ENCODE measurements at regions not wholly inside any gene's neighbourhood (a gene's known extent, or its start where the extent isn't known, plus 50 kb on each side); places are given as distances from the start of the nearest gene placed in this dataset.
"Not testable (repeated sequence)": the region's sequence is repeated elsewhere in the genome, so short reads cannot be mapped to it uniquely, and the experiment has no call there.

DNA sequence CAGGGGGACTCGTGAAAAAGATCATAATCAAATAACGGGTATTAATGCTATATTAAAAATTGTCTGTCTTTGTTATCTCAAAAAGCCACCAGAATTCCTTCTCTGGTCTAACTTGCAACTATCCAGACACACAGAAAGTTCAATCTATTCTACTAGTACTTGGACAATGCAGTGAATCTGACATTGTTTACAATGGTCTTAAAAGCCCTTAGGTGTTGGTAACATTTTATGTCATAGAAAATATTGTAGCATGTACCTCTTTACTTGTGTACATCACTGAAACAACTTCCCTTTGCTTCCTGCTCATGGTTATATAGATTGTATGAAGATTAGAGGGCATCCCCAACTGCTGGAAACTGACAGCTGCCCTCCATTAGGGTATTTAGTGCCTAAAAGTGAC lies 71.1 kb upstream of the PPP3CA start:
- DNase-seq (ENCODE audit: low read depth) = no peak
- no peak overlapping the region for H3K4me3 ChIP-seq (ENCODE audit: low read depth, low read length)
- TF ChIP-seq, protein P1, sequence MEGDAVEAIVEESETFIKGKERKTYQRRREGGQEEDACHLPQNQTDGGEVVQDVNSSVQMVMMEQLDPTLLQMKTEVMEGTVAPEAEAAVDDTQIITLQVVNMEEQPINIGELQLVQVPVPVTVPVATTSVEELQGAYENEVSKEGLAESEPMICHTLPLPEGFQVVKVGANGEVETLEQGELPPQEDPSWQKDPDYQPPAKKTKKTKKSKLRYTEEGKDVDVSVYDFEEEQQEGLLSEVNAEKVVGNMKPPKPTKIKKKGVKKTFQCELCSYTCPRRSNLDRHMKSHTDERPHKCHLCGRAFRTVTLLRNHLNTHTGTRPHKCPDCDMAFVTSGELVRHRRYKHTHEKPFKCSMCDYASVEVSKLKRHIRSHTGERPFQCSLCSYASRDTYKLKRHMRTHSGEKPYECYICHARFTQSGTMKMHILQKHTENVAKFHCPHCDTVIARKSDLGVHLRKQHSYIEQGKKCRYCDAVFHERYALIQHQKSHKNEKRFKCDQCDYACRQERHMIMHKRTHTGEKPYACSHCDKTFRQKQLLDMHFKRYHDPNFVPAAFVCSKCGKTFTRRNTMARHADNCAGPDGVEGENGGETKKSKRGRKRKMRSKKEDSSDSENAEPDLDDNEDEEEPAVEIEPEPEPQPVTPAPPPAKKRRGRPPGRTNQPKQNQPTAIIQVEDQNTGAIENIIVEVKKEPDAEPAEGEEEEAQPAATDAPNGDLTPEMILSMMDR (IDR thresholded peaks at IDR 0.05; ENCODE audit: insufficient read depth, low read depth, low read length) = no peak

DNA sequence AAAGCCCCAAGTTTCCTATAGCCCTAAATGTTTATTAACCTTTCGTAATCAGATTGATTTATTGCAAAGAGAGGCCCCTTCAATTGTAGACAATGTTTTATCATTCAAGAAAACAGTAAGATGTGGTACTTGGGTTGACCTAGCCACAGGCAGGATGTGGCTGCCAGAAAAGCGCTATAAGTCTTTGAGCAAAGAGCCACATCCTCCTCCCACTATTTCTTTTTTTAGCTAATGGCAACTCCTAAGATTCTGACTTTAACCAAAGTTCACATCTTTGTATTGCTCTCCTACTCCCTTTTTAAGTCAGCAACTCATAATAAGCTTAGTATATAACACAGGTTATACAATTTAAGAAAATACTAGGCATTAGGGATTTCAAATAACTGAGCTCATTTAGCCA lies 70.7 kb upstream of the PPP3CA start:
- no peak for DNase-seq (ENCODE audit: low read depth)
- TF ChIP-seq, protein P1 (IDR thresholded peaks at IDR 0.05; ENCODE audit: insufficient read depth, low read depth, low read length) = no peak

DNA sequence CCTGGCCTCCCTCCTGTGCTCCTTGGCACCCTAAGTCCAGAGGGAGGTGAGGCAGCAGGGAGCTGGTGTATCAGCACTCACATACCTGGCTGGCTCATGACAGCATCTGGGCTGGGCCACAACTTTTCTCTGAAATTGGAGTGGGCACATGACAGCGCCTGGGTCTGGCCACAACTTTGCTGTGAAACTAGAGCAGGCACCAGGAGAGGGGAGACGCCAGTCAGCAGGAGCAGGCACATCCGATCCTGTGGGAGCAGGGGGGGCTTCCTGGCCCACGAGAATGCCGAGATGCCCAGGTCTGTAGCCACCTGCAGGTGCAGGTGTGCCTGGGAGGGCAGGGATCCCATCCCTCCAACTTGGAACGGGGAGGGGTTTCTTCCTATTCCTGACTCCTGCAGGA lies 69.7 kb upstream of the PPP3CA start:
- DNase-seq (ENCODE audit: low read depth) = no peak
- TF ChIP-seq, protein P1 (IDR thresholded peaks at IDR 0.05; ENCODE audit: insufficient read depth, low read depth, low read length) = no peak
- H3K4me3 ChIP-seq (ENCODE audit: low read depth, low read length) = no peak overlapping the region

More for the DNA sequence above, 70.7 kb upstream of the PPP3CA start:
- no peak overlapping the region for H3K4me3 ChIP-seq (ENCODE audit: low read depth, low read length)

DNA sequence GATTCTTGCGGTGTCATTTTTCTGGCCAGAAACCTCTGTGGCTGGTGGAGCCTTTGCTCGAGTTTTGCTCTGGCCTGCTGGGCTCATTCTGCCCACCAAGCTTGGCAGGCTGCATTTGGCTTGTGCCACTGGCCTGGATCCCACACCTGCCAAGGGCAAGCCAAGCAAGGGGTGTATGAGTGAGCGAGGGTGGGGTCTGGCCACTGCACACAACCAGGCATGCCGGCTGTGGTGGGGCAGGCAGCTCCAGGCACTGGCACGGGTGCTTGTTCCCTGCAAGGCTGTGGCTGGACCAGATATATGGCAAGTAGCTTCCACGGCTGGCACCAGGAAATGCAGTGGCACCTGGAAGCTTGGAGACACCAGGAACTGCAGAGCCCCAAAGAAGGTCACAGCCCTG lies 68.6 kb upstream of the PPP3CA start:
- DNase-seq (ENCODE audit: low read depth) = no peak
- TF ChIP-seq, protein P1 (IDR thresholded peaks at IDR 0.05; ENCODE audit: insufficient read depth, low read depth, low read length) = no peak

DNA sequence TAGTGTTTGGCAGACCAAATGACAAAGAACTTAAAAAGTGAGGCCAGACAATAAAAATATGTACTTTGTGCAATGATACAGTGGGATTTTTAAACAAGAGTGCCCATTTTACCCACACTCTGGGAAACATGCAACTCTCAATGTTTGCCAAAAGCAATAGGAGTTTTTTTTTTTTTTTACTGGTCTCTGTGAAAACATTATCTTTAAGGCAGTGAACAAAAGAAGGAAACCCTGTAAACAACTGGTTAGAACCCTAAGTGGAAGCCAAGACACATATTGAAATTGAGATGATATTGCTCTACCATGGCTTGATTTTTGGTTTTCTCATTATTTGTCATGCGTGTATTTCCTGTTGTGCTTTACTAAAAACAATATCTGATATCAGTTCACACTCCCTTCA lies 67.2 kb upstream of the PPP3CA start:
- TF ChIP-seq, protein P1 (IDR thresholded peaks at IDR 0.05; ENCODE audit: insufficient read depth, low read depth, low read length) = no peak
- DNase-seq (ENCODE audit: low read depth) = no peak
- H3K4me3 ChIP-seq (ENCODE audit: low read depth, low read length) = no peak overlapping the region

More for the DNA sequence above, 68.6 kb upstream of the PPP3CA start:
- no peak overlapping the region for H3K4me3 ChIP-seq (ENCODE audit: low read depth, low read length)

DNA sequence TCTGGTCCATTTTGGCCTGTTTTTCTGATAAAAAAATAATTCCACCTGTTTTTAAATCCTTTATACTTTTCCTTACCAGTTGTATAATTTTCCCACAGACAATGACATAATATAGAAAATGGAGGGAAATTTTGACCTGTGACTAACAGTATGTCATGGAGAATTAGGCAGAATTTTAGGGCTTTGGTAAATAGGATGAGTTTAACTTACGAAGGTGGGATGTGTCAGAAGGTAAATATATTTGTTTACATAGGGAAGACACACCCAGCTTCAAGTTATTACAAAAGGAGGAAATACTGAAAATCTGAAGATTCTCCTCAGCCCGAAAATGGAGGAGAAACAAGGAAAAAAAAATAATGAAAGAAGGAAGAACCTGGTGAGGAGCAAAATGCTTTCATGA lies 64.6 kb upstream of the PPP3CA start:
- TF ChIP-seq, protein P1 (IDR thresholded peaks at IDR 0.05; ENCODE audit: insufficient read depth, low read depth, low read length) = no peak

DNA sequence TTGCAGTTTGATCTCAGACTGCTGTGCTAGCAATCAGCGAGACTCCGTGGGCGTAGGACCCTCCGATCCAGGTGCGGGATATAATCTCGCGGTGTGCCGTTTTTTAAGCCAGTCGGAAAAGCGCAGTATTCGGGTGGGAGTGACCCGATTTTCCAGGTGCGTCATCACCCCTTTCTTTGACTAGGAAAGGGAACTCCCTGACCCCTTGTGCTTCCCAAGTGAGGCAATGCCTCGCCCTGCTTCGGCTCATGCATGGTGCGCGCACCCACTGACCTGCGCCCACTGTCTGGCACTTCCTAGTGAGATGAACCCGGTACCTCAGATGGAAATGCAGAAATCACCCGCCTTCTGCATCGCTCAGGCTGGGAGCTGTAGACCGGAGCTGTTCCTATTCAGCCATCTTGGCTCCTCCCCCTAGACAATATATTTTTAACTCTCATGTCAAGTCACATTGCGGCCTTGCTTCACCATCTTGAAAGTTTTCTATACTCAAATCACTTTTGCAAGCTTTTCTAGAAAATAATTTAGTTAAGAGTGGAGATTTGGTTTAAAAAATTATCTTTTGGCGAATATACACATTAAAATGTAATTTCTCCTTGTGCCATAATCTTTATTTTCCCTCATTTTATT lies 64.1 kb upstream of the PPP3CA start:
- H3K4me3 ChIP-seq (ENCODE audit: low read depth, low read length) = peak overlapping the region; percentile 43

More for the DNA sequence above, 64.6 kb upstream of the PPP3CA start:
- H3K4me3 ChIP-seq (ENCODE audit: low read depth, low read length) = no peak overlapping the region
- DNase-seq (ENCODE audit: low read depth) = no peak

More for the DNA sequence above, 64.1 kb upstream of the PPP3CA start:
- not testable (repeated sequence) for DNase-seq (ENCODE audit: low read depth)
